NCI-H2171 (cell line): ENCODE measurements at regions not wholly inside any gene's neighbourhood (a gene's known extent, or its start where the extent isn't known, plus 50 kb on each side); places are given as distances from the start of the nearest gene placed in this dataset.

Source experiments
- DNase-seq: peaks from one replicate; lab custom pipeline; 2025; lab: John Stamatoyannopoulos, UW

DNA sequence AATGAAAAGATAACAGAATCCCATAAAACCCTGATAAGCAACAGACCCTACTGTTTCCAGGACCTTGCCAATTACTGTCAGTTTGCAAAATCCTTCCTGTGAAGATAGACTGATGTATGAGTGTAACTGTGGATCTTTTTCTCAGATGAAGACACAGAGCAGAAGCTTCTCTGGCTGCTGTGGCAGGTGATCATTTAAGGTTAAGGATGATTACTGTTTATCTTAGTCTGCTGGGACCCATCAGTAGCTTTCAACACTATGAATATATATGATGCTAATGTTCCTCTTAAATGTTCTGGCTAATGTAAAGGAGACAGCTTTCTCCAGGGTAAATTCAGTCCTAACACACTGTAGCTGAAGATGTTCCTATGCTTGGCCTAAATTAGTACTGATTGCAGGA, 56.0 kb upstream of the CTTNBP2 start:
- no peak for DNase-seq

DNA sequence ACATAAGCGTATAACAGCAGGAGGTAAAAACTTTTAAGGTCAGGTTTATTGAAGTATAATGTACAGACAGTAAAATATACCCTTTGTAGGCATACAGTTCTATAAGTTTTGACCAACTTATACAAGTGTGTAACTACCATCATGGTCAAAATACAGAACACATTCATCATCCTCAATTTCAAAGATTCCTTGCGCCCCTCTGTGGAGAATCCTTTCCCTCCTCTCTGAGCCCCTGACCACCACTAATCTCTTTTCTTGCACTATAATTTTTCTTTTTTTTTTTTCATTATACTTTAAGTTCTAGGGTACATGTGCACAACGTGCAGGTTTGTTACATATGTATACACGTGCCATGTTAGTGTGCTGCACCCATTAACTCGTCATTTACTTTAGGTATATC, 58.1 kb upstream of the CTTNBP2 start:
- DNase-seq: no peak

- DNase-seq: no peak
Measured at GRCh38 chr7:117937049-117937752, 64.0 kb upstream of the CTTNBP2 start.

- DNase-seq: no peak
Measured at GRCh38 chr7:117937753-117938483, 64.7 kb upstream of the CTTNBP2 start.

- no peak for DNase-seq
Measured at GRCh38 chr7:117941138-117941810, 68.0 kb upstream of the CTTNBP2 start.

DNA sequence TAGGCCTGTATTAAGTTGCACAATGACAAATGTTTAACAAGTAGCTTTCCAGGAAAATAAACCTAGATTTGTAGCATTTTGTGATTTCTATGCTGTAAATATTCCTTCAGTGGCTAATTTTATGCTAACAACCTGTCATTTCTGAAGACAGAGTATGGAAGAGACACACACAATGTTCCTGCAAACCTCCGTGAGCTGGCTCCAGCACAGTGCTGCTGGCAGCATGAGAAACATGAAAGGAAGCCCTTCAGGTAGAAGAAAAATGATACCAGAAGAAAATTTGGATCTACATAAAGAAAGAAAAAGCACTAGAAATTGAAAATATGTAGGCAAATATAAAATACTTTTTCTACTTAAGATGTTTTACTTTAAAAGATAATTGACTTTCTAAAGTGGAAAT, 69.5 kb upstream of the CTTNBP2 start:
- DNase-seq: no peak

DNA sequence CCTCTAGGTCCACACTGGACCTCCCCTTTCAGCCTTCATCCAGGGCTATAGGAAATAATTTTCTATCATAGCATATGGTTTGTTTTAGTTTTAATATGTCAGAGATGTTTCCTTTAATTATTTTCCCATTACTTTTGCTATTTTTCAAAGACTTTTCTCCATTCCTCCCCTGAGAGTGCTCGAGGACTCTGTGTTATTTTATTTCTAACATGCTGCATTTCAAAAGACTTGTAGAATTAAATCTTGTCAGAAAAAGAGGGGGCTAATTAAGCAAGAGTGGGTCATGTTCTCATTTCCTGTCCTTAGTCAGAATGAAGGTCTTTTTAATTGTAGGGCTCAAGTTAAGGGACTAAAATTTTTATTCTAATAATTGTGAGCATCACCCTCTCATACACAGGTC, 71.6 kb upstream of the CTTNBP2 start:
- DNase-seq: no peak

DNA sequence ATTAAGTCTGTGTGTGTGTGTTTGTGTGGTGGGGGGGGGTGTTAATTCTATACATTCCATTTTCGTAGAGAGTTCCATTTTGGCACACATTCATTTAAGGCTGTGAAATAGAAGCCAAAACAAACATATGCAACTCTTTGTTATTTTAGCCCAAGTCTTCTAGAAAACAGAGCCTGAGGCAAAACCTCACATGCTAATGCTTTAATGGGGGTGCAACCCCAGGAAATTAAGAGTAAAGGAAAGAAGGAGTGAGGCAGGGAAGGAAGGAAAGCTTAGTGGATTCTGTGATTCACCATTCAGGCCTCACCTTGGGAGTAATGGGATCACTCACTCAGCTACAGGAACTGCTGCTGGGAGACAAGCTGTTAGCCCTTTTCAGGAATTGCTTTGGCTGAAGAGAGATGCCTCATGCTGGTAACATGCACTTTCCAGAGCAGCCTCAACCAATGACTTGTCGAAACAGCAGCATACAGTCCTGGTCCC, 73.0 kb upstream of the CTTNBP2 start:
- no peak for DNase-seq

GRCh38 chr7:117949232-117949631, 76.0 kb upstream of the CTTNBP2 start:
- DNase-seq: no peak

GRCh38 chr7:117950601-117951260, 77.5 kb upstream of the CTTNBP2 start:
- no peak for DNase-seq

- no peak for DNase-seq
Measured at GRCh38 chr7:117951285-117951684, 78.0 kb upstream of the CTTNBP2 start.

DNA sequence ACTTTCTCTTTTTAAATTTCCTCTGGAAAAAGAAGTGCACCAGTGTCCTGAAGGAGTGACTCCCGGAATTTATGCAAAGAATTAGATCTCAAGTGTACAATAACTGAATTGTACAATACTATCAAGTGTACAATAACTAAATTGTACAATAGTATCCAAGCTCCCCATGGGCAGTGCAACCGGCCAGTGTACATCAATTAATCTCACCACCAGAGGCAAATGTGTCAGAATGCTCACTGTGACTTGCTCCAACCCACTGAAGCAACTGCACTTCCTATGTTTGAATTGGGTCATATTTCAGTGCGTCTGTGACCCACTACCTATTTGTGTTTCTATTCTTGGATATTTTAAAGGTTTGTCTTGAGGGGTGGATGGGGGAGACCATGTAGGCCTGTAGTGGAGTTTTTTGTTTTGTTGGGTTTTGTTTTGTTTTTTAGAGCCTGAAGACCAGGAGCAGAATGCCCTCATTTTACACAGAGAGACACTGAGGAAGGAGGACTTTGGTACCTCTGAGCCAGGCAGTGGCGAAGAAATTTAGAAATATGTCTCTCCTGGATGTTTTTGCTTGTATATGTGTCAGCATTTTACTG, 78.5 kb upstream of the CTTNBP2 start:
- no peak for DNase-seq

GRCh38 chr7:117955046-117955445, 81.8 kb upstream of the CTTNBP2 start:
- DNase-seq: no peak

DNA sequence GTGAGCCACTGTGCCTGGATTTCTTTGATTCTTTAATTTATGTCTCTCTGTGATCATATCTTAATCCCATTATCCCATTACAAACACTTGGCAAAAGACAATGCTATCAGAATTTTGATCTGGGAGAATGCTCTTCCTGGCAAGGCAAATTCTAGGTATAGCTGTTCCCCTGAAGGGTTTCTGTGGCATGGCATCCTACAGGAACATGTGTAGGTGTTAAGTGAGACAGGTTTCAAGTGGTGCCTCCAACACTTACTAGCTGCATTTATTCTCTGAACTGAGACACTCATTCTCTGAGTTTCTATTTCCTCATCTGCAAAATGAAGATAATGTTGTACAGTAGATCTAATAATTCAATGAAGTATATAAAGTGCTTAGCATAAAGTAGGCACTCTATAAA, 87.1 kb upstream of the CTTNBP2 start:
- DNase-seq: no peak

DNA sequence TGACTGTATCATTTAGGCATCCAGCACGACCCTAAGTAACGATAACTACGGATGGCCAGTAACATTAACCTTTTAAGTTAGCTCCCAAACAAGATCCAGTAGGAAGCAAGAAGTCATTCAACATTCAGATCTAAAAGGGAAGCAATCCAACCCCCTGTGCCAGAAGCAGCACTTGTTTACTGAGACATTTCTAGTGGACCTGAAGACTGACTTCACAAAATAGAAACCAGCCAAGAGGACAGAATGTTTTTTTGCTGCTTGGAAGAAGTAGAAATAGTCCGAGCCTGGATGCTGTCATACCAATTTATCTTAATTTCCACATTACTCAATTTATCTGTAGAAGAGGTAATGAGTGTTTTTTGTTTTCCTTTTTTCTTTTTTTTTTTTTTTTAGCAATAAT, 88.0 kb upstream of the CTTNBP2 start:
- DNase-seq: no peak

GRCh38 chr7:117962366-117962994, 89.2 kb upstream of the CTTNBP2 start:
- DNase-seq: no peak

DNA sequence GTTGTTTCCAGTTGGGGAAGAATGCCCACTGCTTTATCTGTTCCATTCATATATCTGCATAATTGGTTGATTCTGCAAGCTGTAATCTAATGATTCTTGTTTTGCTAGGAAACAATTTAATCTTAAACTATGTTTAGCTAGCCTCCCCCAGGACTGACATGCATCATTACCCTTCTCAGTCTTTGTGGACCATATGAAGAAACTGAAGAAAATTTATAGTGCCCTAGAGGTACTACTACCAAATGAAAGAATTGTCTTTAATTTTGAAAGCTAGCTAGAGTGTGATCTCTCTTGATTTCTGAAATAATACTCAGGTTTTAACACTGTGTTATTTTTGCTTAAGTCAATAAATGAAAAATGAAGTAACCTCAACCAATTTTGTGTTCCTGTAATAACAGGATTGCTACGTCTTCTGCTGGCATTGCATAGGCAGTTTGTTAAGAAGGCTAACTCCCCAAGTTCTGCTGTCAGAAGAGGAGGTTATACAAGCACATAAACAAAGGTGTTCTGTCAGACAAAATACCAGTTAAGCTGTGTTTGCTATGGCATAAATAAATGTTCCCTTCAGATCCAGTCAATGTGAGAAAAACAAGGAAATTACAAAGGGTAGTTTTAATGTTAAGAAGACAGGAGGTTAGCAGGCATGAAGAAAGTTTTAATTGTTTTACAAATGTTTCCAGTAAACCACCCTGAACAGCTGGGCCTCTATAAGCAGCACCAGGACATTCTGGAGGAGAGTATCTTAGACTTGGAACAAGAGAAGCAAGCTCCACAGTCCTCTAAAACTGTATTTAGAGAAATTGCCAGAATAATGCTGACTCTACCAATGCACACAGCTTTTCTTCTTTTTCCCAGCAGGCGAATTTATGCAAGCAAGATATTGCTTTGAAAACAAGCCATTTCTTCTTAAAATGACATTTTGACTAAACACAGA, 90.3 kb upstream of the CTTNBP2 start:
- no peak for DNase-seq

DNA sequence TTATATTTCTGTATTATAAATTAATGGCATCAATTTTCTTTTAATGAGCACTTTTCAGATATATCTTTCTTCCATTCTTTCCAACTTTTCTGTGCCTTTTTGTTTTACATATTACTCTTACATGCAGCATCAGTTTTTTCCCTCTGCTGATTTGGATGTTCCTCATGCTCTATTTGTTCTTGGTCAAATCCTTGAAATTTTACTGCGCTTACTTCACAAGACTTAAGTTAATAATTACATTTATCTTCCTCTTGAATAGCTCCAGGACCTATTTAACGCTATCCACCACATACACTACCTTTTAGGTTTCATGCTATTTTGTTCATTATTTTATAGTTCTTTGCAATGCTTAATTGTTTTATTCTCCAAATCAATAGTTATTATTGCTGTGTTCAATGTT, 97.6 kb upstream of the CTTNBP2 start:
- DNase-seq: no peak

DNA sequence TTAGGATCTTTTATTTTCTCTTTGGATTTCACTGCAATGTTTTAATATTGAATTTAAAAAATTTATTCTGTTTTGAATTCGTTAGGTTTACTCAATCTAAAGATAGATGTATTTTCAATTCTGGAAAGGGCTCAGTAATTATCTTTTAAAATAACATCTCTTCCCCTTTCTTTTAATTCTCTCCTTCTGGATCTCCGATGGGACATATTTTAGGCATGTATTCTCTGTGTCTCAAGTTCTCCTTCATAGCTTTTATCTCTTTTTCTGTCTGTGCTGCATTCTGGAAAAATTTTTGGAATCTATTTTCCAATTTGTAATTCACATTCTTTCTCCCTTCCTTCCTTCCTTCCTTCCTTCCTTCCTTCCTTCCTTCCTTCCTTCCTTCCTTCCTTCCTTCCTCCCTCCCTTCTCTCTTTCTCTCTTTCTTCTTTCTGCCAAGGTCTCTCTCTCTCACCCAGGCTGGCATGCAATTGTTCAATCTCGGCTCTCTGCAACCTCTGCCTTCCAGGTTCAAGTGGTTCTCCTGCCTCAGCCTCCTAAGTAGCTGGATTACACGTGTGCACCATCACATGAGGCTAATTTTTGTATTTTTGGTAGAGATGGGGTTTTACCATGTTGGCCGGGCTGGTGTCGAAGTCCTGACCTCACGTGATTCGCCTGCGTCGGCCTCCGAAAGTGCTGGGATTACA, 98.5 kb upstream of the CTTNBP2 start:
- DNase-seq: no peak

- no peak for DNase-seq
Measured at GRCh38 chr7:117972606-117973005, 99.4 kb upstream of the CTTNBP2 start.
